ENCODE measurements at regions not wholly inside any gene's neighbourhood (a gene's known extent, or its start where the extent isn't known, plus 50 kb on each side); places are given as distances from the start of the nearest gene placed in this dataset.

DNA sequence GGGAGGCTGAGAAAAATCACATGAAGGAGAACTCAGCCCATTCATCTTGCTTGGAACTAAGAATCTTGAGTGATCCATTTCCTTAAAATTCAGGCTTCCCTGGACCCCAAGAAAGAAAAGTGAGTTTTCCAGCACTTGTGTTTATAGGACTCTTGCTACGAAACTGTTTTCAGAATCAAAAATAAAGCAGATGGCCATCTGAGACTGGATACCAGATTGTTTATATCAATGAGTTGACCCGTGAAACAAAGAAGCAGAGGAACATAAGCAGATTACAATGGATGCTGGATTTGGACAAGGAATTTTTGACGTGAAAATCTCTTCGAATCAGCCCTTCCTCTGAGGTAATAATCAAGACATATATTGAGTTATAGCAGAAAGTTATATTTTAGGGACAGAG lies 223.2 kb downstream of the SYK start:
- no peaks in the 10 kb centered on the region for H3K36me3 ChIP-seq (replicated peaks in 1 of 2; ENCODE audit: control extremely low read depth in 1 of 2, control insufficient read depth in 1 of 2, extremely low read depth in 1 of 2, insufficient read depth in 2 of 2, low read length in 1 of 2)
- H3K4me1 Mint-ChIP-seq = no peaks in the 10 kb centered on the region
- no peak overlapping the region for H3K9ac ChIP-seq (ENCODE audit: low read length)
- TF ChIP-seq EZH2 (IDR thresholded peaks at IDR 0.05; ENCODE audit: borderline replicate concordance, insufficient read depth, low read depth, low read length, poor library complexity, severe bottlenecking) = no peak
- TF ChIP-seq, protein P1, sequence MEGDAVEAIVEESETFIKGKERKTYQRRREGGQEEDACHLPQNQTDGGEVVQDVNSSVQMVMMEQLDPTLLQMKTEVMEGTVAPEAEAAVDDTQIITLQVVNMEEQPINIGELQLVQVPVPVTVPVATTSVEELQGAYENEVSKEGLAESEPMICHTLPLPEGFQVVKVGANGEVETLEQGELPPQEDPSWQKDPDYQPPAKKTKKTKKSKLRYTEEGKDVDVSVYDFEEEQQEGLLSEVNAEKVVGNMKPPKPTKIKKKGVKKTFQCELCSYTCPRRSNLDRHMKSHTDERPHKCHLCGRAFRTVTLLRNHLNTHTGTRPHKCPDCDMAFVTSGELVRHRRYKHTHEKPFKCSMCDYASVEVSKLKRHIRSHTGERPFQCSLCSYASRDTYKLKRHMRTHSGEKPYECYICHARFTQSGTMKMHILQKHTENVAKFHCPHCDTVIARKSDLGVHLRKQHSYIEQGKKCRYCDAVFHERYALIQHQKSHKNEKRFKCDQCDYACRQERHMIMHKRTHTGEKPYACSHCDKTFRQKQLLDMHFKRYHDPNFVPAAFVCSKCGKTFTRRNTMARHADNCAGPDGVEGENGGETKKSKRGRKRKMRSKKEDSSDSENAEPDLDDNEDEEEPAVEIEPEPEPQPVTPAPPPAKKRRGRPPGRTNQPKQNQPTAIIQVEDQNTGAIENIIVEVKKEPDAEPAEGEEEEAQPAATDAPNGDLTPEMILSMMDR (IDR thresholded peaks at IDR 0.05) = no peak
- no peak overlapping the region for H3K4me2 ChIP-seq (replicated peaks; ENCODE audit: low read depth, low read length, poor library complexity, severe bottlenecking)
- H3K4me1 ChIP-seq (ENCODE audit: control insufficient read depth in 2 of 2, insufficient read depth in 2 of 2, low read length in 2 of 2) = no peaks in the 10 kb centered on the region
- ChIA-PET POLR2A (no interaction called here), CTCF (interaction anchor here (0.8 kb wide), 1 partner anchor 9 kb away, joined by 3 read pairs; no protein-coding TSS in a partner anchor)
- no peak for ATAC-seq (ENCODE audit: low read depth)
- H3K9me3 Mint-ChIP-seq (ENCODE audit: insufficient read depth) = peaks cover under 1% of the 10 kb centered on the region
- no peak overlapping the region for H2AFZ ChIP-seq (ENCODE audit: insufficient read depth, low read depth, low read length, poor library complexity, severe bottlenecking)
- no peak overlapping the region for H3K27ac ChIP-seq (ENCODE audit: low read length in 2 of 2)
- H3K9me3 ChIP-seq (ENCODE audit: control extremely low read depth in 1 of 3, control insufficient read depth in 2 of 3, insufficient read depth in 1 of 3, low read length in 2 of 3) = peaks cover 0 to 4% (median 0%) of the 10 kb centered on the region in 3 donors
- no peak overlapping the region for H3K27ac Mint-ChIP-seq
- H4K20me1 ChIP-seq (ENCODE audit: control insufficient read depth, insufficient read depth, low read length, poor library complexity, severe bottlenecking) = no peaks in the 10 kb centered on the region
- H3K79me2 ChIP-seq (ENCODE audit: control insufficient read depth, insufficient read depth, low read length) = no peaks in the 10 kb centered on the region
- H3K4me3 ChIP-seq (ENCODE audit: control extremely low read depth in 1 of 5, extremely low read depth in 1 of 5, insufficient read depth in 1 of 5, low read depth in 2 of 5, low read length in 4 of 5) = no peak overlapping the region
- H3K27me3 ChIP-seq (replicated peaks in 1 of 4; ENCODE audit: control extremely low read depth in 1 of 4, control insufficient read depth in 3 of 4, insufficient read depth in 4 of 4, low read length in 3 of 4) = no peaks in the 10 kb centered on the region
- H3K27me3 Mint-ChIP-seq = peaks cover 21% of the 10 kb centered on the region
- intact Hi-C loops (cut with micrococcal nuclease) = no loop called here
- H3K4me3 Mint-ChIP-seq = no peak overlapping the region
- 94% methylated on average over 2 of the region's 4 CpGs for WGBS (ENCODE audit: insufficient coverage)
- DNase-seq = no peak

DNA sequence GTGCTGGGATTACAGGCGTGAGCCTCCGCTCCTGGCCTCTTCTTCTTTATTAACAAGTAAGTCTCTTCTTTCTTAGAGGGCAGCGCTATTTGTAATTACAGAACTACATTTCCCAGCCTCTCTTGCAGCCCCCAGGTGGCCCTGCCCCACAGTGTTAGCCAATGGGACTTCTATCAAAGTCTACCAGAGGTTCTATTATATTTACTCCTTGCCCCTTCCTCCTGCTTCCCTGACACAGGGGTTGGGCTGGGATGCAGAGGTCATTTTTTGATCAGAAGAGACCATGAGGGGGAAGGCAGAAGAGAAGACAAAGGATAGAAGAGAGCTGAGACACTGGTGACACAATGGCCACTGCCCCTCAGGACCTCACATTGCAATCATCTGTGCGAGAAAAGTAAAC lies 224.2 kb downstream of the SYK start:
- intact Hi-C loops (cut with micrococcal nuclease) = no loop called here
- Mint-ChIP-seq H3K27me3 (peaks cover 19% of the 10 kb centered on the region), H3K27ac (no peak overlapping the region), H3K9me3 (ENCODE audit: insufficient read depth) (no peaks in the 10 kb centered on the region), H3K4me1 (no peaks in the 10 kb centered on the region), H3K4me3 (no peak overlapping the region)
- Histone ChIP-seq H3K9me3 (ENCODE audit: control extremely low read depth in 1 of 3, control insufficient read depth in 2 of 3, insufficient read depth in 1 of 3, low read length in 2 of 3) (peaks cover 0 to 4% (median 0%) of the 10 kb centered on the region in 3 donors), H3K4me2 (replicated peaks; ENCODE audit: low read depth, low read length, poor library complexity, severe bottlenecking) (no peak overlapping the region), H3K27me3 (replicated peaks in 1 of 4; ENCODE audit: control extremely low read depth in 1 of 4, control insufficient read depth in 3 of 4, insufficient read depth in 4 of 4, low read length in 3 of 4) (no peaks in the 10 kb centered on the region), H3K4me1 (ENCODE audit: control insufficient read depth in 2 of 2, insufficient read depth in 2 of 2, low read length in 2 of 2) (no peaks in the 10 kb centered on the region), H3K79me2 (ENCODE audit: control insufficient read depth, insufficient read depth, low read length) (no peaks in the 10 kb centered on the region), H4K20me1 (ENCODE audit: control insufficient read depth, insufficient read depth, low read length, poor library complexity, severe bottlenecking) (no peaks in the 10 kb centered on the region), H3K36me3 (replicated peaks in 1 of 2; ENCODE audit: control extremely low read depth in 1 of 2, control insufficient read depth in 1 of 2, extremely low read depth in 1 of 2, insufficient read depth in 2 of 2, low read length in 1 of 2) (no peaks in the 10 kb centered on the region), H3K9ac (ENCODE audit: low read length) (no peak overlapping the region), H2AFZ (ENCODE audit: insufficient read depth, low read depth, low read length, poor library complexity, severe bottlenecking) (no peak overlapping the region), H3K27ac (ENCODE audit: low read length in 2 of 2) (no peak overlapping the region), H3K4me3 (ENCODE audit: control extremely low read depth in 1 of 5, extremely low read depth in 1 of 5, insufficient read depth in 1 of 5, low read depth in 2 of 5, low read length in 4 of 5) (no peak overlapping the region)
- WGBS (ENCODE audit: insufficient coverage) = 92% methylated on average over 3 of the region's 4 CpGs
- DNase-seq = no peak
- POLR2A ChIA-PET = no interaction called here
- no peak for TF ChIP-seq EZH2 (IDR thresholded peaks at IDR 0.05; ENCODE audit: borderline replicate concordance, insufficient read depth, low read depth, low read length, poor library complexity, severe bottlenecking)
- TF ChIP-seq, protein P1 (IDR thresholded peaks at IDR 0.05) = no peak
- CTCF ChIA-PET = no interaction called here
- no peak for ATAC-seq (ENCODE audit: low read depth)
